NCI-H1694 (cell line): ENCODE measurements at regions not wholly inside any gene's neighbourhood (a gene's known extent, or its start where the extent isn't known, plus 50 kb on each side); places are given as distances from the start of the nearest gene placed in this dataset.
"Not testable (repeated sequence)": the region's sequence is repeated elsewhere in the genome, so short reads cannot be mapped to it uniquely, and the experiment has no call there.

Experiments used
- DNase-seq: peaks from one replicate; lab custom pipeline; 2025; lab: John Stamatoyannopoulos, UW

DNA sequence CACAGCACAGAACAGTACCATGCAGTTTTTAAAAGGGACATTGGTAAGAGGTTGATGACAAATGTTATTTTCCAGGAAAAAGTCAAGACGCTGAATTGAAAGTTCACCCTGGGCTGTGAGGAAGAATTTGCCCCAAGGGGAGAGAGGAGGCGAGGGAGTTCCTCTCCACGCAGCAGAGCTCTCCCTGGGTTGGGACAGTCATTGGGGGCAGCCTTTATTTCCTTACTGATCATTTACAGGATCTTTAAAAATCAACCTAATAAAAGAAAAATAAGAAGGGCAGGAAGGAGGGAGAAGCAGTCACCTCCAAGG lies 49.9 kb upstream of the WNT7B start:
- no peak for DNase-seq

DNA sequence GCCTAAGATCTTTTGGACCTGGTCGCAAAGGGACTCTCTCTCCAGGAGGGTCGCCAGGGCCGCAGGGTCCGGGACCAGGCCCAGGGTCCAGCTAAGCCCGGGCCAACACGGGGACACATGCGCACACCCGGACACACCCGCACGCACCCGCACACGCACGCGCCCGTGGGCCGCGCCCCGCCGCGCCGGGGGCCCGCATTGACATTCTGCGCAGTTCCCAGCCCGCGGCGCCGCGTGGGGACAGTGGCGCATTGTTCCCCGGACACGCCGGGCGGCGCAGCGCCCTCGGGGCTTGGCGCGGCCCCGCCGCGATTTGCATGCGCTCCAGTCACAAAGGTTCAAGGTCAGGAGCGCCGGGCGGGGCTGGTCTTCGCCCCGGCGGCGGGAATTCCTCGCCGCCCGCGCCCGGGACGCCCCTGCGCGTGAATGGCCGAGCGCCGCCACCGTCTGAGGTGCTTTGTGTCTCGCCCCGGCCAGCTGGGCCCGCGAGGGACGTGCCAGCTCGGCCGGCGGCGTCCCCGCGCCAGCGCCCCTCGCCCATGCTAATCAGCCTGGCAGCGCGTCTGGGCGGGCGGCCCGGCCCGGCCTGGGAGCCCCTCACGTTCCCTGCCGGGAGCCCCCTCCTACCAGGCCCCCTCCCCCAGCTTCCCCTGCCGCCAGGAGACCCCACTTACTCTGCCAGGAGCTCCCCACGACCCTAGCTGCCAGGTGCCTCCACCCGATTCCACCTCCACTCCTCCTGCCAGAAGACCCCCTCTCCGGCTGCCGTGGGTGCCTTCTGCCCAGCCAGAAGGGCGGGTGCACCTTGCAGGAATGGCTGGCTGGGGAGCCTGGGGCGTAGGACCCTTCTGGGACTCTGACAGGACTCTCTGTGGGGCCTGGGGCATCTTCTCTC lies 50.5 kb upstream of the WNT7B start:
- no peak for DNase-seq

DNA sequence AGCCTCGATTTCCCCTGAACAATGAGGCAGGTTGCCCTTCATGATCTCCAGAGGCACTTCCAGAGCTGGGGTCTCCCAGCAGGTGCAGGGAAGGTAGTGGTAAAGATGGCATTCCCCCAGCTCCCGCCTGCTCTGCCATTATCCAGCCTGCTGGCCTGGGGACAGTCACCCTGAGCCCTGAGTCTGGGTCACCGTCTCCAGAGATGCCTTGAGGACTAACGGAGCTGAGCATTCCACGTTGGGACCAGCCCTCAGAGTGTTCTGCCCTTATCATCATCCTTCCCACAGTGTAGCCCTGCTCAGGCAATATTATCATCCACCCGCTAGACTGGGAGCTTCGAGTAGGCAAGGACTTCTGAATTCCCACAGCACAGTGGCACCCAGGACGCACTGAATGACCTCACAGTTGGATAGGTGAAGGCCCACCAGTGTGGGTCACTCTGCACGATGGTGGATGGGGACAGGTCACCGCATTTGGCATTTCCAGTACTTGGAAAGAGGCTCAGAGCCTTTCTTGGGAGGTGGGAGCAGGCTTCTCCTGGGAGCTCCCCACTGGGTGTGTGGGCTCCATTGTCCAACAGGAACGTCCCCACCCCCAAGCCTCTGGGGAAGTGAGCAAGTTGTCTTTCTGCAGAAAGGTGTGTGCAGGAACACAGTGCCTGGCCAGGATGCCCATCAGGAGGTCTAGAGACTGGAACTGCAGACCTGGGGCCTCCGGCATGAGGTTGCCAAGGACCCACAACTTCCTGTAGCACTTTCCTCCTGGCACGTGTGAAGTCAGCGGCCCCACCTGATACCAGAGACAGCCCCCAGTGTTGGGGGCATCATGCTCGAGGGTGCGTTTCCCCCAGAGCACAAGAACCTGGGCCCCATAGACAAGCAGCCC lies 51.4 kb upstream of the WNT7B start:
- no peak for DNase-seq

DNA sequence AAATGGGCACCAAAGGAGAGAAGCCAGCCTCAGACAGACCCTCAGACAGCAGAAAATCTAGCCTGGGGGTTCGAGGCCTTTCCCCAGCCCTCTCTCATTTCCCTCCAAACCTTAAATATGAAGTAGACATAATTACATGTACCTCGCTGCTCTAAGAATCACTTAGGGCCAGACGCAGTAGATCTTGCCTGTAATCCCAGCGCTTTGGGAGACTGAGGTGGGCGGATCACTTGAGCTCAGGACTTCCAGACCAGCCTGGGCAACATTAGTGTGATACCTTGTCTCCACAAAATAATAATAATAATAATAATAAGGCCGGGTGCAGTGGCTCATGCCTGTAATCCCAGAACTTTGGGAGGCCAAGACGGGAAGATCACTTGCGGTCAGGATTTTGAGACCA lies 52.1 kb upstream of the WNT7B start:
- DNase-seq: no peak

DNA sequence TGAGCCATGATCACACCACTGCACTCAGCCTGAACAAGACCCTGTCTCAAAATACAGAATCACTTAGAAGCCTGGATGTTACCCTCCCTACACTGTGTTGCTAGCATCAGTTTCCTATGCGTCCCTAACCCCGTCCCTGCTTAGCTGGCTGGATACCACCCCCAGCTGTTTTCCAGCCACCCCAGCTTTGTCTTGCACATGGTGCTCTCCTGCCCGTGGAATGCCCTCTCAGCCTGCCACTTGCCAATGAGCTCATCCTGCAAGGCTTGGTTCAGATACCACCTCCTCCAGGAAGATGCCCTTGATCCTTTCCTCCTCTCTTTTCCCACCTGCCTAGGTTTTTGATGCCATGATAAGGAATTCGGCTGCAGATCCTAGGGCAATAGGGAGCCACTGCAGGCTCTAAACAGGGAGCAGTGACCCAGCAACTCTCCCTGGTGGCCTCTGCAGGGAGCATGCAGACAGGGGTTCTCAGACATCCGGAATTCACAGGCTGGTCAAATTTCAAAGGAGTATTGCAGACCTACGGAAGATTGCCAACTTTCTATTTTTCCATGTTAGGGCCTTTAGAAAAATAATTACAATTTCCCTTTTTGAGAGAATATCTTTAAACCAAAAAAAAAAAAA lies 52.7 kb upstream of the WNT7B start:
- DNase-seq: no peak

DNA sequence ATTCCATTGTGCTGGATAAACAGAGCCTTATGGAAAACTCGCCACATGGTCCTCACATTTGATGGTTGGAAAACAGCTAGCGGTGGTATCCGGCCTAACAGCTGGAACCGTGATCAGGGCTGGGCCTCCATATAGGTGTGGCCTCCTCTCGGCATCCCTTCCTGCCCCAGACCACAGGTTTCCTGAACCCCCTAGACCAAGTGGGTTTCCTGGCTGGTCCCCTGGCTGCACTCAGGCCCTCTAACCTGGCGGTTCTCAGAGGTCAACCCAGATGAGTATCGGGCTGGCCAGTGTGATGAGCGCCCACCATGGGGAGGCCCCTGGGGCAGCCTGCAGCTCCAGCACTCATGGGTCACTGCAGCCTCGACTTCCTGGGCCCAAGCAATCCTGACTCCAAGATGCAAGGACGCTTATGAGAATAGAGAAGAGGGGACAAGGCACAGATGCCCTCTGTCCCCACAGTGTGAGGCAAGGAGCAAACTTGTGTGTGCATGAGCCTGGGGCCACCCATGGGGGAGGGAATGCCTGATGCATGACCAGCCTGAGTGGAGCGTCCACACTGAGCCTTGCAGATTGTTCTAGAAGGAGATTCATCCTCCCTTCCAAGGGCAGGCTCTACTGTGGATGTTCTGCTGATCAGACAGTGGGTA lies 53.4 kb upstream of the WNT7B start:
- DNase-seq: no peak

DNA sequence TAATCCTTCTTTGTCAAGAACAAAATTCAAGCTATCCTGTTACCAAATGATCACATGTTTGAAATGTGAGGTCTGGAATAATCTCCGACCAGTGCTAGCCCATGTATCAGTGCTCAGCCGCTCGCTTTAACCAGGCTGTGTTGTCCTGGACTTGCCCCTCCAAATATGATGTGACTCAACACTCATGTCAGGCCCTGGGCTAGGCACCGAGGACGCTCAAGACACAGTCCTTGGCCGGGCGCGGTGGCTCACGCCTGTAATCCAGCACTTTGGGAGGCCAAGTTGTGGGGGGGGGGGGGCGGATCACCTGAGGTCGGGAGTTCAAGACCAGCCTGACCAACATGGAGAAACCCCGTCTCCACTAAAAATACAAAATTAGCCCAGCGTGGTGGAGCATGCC lies 54.1 kb upstream of the WNT7B start:
- DNase-seq: no peak

DNA sequence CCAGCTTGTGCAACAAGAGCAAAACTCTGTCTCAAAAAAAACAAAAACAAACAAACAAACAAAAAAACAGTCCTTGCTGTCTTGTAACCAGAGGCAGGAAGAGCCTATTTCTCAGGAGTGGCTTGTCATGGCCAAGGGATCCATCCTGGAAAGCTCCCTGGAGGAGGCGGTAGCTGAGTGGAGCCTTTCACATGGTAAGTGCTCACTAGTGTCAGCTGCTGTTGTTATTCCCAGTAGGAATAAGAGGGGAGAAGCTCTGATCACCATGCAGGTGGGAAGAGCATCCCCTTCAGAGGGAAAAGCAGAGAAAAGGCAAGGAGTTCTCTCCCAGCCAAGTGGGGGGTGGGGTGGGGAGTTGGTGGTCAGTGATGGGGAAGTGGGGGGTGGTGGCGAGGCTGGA lies 54.6 kb upstream of the WNT7B start:
- DNase-seq: no peak

DNA sequence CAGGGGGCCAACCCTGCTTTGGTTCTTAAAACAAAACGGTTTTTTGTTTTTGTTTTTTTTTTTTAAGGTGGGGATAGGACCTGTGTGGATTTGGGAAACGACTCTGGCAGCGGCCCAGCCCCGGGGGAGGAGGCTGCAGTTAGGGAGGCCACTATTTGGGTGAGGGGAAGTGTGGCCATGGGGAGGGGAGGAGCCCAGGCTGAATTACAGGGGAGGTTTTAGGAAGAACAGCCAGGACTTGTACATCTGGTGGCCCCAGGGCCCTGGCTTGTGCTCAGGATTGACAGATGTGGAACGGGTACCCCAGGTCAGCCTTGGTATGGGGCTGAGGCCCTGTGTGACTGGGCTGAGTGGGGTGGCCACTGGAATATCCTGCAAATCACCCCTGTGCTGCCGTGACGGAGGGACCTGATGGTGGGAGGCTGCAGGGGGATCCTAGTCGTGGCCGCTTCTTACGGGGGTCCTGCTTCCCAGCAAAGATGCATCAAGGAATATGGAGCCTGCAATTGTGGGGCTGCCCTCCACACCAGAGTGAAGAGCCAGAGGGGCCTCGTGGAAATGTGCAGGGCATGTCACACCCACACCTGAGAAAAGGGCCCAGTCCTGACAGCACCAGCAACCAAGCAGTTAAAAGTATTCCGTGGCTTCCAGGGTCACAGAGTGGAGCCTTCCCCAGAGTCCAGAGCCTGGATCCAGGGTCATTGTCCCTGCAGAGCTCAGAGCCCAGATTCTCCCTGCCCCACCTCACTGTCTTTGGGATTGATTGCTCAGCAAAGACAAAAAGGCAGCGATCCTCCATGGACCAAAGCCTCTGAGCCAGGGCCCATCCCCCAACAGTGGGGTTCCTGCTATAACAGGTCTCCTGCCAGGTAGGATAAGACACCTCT lies 55.2 kb upstream of the WNT7B start:
- DNase-seq: no peak

DNA sequence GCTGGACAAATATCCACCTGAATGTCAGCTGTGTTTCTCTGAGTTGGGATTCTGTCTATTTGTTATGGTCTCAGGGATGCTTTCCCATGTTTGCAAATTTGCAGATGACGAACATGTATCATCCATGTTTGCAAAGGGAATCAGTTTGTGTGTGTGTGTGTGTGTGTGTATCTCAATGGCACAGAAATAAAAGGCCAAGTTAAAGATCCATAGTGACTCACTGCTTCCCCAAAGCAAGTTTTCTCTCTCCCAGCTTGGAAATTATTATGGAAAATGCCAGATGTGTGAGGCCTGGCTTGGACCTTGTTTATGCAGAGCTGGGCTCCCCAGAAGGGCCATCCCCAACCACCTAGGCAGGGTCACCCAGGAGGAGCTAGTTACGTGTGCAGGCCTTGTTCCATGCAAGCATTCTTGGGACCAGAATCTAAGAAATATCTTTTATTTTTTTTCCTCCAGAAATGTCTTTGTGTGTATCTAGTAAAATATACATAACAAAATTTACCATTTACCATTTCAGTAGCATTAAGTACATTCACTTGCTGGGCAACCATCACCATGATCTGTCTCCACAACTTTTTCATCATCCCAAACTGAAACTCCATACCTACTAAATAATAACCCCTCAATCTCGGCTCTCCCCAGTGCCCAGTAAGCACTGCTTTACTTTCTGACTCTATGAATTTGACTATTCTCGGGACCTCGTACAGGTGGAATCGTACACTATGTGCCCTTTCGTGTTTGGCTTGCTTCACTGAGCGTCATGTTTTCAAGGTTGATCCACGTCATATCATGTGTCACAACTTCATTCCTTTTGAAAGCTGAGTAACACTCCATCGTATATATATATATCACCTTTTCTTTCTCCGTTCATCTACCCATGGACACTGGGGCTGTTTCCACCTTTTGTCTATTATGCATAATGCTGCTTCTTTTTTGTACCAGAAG lies 56.6 kb upstream of the WNT7B start:
- no peak for DNase-seq

DNA sequence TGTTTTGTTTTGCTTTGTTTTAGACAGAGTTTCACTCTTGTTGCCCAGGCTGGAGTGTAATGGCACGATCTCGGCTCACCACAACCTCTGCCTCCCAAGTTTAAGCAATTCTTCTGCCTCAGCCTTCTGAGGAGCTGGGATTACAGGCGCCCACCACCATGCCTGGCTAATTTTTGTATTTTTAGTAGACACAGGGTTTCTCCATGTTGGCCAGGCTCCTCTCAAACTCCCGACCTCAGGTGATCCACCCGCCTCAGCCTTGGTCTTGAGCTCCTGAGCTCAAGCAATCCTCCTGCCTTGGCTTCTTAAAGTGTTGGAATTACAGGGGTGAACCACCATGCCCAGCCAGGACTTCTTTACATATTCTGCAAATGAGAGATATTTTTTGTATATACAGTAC lies 57.5 kb upstream of the WNT7B start:
- DNase-seq: not testable (repeated sequence)

DNA sequence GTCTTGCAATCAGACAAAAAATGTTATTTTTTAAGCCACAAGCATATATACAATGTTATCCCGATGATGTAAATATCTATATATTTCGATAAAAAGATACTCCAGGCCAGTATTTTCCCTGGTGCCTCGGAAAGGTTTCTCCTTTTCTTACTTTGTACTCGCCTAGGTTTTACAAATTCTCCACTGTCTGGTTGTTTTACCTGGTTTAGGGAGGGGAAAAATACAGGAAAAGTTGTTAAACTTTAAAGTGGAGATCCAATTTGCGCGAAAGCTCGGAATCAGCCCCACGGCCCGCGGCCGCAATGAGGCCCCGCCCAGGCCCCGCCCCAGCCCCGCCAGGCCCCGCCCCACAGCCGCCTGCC lies 58.4 kb upstream of the WNT7B start:
- DNase-seq: no peak

DNA sequence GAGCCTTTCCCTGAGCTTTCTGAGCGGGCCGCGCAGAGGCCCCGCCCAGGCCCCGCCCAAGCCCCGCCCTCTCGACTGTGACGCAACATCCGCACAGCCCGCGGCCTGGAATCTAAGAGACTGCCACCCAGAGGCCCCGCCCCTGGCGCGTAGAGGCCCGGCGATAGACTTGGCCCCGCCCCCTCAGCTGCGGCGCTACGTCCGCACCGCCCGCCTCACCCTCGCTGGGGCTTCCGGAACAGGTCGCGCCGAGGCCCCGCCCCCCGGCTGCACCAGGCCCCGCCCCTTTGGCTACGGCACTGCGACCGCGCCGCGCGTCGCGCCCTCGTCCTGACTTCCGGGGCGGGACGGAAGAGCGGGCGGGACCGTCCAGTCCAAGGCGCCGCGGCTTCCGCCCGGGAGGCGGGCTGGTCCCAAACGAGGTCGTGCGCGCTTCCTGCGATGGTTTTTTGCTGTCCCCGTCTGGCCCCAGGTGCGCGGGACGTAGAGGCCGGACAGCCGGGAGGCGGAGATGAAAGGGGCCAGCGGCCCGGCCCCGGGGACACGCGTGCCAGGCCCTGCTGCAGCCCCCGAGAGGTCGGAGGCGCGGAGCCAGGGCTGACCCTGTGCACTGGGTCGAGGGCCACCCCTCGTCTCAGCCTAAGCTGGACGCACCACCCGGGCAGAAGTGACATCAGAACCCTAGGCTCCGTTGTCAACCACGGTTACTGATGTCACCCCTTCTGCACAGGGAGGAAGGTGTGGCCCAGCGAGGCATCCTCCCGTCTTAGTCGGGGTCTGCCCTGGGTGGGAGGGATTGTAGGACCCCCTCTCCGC lies 59.0 kb upstream of the WNT7B start:
- DNase-seq: peak; percentile 98

DNA sequence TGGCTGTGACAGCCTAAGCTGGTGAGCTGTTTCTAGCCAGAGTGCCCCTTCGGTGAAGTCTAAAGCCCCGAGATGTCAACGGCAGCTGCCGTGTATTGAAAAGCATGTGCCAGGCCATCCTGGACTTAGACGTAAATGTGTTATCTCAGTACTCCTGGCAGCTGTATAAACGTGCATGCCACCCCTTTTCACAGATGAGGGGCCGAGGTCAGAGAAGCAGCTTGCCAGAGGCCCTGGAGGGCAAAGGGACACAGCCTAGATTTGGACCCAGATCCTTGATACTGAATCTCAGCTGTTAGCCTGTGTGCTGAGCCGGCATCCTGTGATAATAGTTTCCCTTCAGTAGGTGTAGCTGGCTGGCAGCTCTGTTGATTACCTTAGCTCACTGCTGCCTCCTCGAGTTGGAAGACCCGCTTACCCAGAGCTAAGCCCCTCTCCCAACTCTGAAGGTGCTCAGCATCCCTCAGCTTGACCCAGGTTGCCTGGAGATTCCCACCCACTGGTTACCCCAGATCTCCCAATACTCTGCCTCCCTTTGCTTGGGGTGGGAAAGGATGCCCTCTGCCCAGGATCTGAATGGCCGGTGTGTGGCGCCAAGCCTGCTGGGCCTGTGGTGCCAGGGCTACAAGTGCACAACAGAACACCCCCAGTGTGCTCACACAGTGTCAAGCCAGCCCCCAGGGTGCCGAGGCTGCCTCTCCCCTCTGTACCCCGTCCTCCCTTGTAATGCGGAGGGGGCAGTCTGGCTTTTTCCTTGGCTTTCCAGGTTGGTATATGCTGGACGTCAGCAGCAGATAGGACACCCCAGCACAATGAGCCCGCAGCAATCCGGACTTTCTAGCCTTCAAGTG lies 59.8 kb upstream of the WNT7B start:
- DNase-seq: no peak

DNA sequence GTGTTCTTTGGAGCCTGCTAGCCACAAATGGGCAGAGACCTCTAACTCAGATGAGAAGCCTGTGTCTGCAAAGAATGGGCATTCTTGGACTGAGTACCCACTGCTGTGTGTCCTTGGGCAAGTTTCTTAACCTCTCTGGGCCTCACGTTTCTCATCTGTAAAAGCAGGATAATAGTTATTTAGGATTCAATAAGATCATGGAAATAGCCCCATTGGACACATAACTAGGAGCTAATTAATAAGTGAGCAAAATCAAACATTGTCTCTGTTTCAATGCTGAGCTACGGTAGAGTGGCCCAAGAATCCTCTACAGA lies 61.2 kb upstream of the WNT7B start:
- DNase-seq: no peak

DNA sequence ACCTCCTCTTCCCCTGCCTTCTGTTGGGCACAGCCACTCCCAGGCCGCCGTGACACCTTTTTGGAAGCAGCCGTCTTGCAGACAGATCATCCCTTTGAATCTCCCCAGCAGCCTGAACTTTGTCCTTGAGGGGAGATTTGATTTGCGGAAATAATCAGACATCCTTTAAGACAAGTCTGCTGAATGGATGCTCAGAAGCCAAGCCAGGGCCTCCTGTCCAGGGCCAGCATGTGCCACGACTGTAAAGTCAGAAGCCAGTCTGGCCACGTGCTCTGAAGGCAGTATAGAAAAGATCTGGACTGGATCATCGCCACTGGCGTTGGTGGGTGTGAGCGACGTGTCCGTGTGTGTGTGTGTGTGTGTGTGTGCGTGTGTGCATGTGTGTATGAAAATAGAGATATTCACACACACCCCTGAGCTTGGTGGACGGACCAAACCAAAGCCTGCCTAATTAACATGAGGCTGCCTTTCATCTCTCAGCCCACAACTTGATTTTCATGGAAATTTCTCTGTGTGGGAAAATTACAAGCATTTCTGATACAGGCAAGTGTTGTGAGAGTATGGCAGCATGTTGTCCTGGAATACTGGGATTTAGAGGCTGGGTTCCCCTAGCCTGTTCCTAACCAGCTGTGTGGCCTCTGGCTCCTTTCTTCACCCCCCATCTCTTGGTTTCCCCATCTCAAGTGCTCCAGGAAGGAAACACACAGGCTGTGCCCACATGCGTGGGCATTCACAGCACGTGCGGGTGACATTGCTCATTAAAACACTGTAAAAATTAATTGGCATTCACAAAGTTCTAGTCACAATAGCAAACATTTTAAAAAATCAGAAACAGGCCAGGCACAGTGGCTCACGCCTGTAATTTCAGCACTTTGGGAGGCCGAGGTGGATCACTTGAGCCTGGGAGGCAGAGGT lies 61.8 kb upstream of the WNT7B start:
- no peak for DNase-seq

DNA sequence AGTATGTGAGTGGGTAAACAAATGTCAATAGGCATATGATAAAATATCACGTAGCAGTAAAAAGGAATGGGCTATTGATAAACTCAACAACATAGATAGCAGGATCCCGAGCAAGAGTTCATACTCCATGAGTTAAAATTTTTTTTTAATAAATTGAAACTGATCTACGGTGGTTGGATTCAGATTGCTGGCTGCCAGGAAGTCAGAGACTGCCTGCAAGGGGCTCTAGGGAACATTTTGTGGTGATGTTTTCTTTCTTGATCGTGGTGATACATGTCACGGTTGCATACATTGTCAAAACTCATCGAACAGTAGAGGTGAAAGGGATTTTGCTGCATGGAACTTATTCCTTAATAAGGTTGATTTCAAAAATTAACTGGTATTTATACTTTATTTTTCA lies 62.6 kb upstream of the WNT7B start:
- DNase-seq: no peak
